Adrenal gland (tissue), 9 donors: ENCODE measurements at regions not wholly inside any gene's neighbourhood (a gene's known extent, or its start where the extent isn't known, plus 50 kb on each side); places are given as distances from the start of the nearest gene placed in this dataset.
A peak's percentile ranks its signal among the peaks of the same experiment; 100 is the strongest.

Experiments used
- DNase-seq, 7 donors: peaks; one replicate each; pipeline ENCODE4 v3.0.0-alpha.2; 2019 to 2020
- H3K27ac ChIP-seq, 5 donors: fragments of 200-600 bp; sonication (generic) in 4 of 5; 1 replicate in 3 of 5; 2 replicates in 2 of 5; pipeline versions ENCODE4 v1.5.1 to v1.8.0; 2016 to 2020; ENCODE audit warnings: mild to moderate bottlenecking in 1 of 5
- H3K27me3 ChIP-seq: fragments of 200-600 bp; 2 replicates; pipeline ENCODE4 v1.8.0; 2021
- H3K36me3 ChIP-seq, 2 donors: fragments of 200-600 bp; replicated peaks in 1 of 2; 1 replicate in 1 of 2; 2 replicates in 1 of 2; pipeline versions ENCODE4 v1.5.1 to v1.8.0; 2018 to 2022
- H3K4me1 ChIP-seq, 2 donors: fragments of 200-600 bp; replicated peaks in 1 of 2; 1 replicate in 1 of 2; 2 replicates in 1 of 2; pipeline versions ENCODE4 v1.5.1 to v1.8.0; 2018 to 2021
- H3K4me3 ChIP-seq, 4 donors: fragments of 200-600 bp; sonication (generic) in 3 of 4; one replicate each; pipeline ENCODE4 v1.5.1; 2016 to 2018
- H3K9me3 ChIP-seq, 3 donors: fragments of 200-600 bp; sonication (generic) in 1 of 3; replicated peaks in 1 of 3; 1 replicate in 2 of 3; 2 replicates in 1 of 3; pipeline versions ENCODE4 v1.5.1 to v1.8.0; 2016 to 2021
- POLR2A ChIP-seq, 2 donors: fragments of 450-650 bp; IDR thresholded peaks; one replicate each; pipeline ENCODE4 v1.6.1; 2017; ENCODE audit warnings: antibody characterized with exemption in 2 of 2, mild to moderate bottlenecking in 2 of 2, moderate library complexity in 1 of 2
- WGBS, 4 donors: extraction: QIAGEN DNeasy Blood & Tissue Kit in 2 of 4; methylation state at CpG; one replicate each; pipeline versions ENCODE4 v1.1.5 to v1.1.7; 2013 to 2017; 5-methylcytosine and 5-hydroxymethylcytosine counted together
- intact Hi-C, 2 donors: fragments of 100-400 bp; cut with DNase I; formaldehyde crosslinking; loops; one replicate each; pipeline versions ENCODE4 v1.14.1 to v1.15.0; 2022 to 2023
- TF ChIP-seq, protein P1 (sequence below), 6 experiments: fragments of 450-650 bp in 4 of 6; fragments of 200-600 bp in 2 of 6; sonication (generic) in 1 of 6; IDR thresholded peaks; 1 replicate in 5 of 6; 2 replicates in 1 of 6; pipeline versions ENCODE4 v1.5.1 to v1.8.0; 2016 to 2021; ENCODE audit warnings: antibody characterized with exemption in 6 of 6, mild to moderate bottlenecking in 2 of 6, moderate library complexity in 1 of 6
- donor health status: healthy with polysubstance abuse.
- donor health status: Bipolar disorder and iron deficiency.
- donor health status: DM: yes; HTN: yes; CAD: no.
- donor health status: DM: no; HTN: no; CAD: no.
- donor health status: DM: no; HTN: no; CAD: no.

DNA sequence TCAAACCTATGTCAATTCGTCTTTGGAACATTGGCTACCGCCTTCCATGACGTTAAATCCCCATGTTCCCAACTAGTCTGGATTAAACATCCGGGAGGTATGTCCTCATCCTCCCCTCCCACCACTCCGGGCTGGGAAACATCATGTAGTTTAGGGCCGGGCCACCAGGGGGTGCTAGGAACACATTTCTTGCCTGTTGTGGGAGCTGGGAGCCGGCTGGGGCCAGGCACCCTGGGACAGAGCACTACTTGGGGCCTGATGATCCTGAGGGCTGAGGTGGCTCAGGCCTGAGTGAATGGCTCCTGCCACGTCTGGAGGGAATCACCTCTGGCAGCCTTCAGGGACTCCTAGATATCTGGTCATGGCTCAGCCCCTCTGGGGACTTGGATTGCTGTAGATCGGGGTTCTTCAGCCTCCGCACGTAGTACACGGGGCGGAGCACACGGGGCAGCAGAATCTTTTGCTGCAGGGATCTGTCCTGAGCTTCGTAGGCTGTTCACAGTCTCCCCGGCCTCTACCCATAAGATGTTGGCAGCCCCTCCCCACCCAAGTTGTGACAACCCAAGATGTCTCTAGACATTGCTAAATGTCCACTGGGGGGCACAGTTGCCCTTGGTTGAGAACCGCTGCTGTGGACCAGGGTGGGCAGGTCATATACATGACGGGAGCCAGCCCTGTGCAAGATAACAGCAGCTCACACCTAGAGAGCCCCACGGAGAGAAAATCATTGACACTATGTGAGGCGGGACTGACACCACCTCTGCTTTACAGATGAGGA, 141.2 kb upstream of the ZNF716 start:
- H3K27ac ChIP-seq: no peak overlapping the region
- intact Hi-C loops: no loop called here
- DNase-seq: peak; percentile 21 to 72 (median 51)
- no peaks in the 10 kb centered on the region for H3K36me3 ChIP-seq
- H3K4me3 ChIP-seq: no peak overlapping the region
- H3K4me1 ChIP-seq: no peaks in the 10 kb centered on the region
- TF ChIP-seq, protein P1, sequence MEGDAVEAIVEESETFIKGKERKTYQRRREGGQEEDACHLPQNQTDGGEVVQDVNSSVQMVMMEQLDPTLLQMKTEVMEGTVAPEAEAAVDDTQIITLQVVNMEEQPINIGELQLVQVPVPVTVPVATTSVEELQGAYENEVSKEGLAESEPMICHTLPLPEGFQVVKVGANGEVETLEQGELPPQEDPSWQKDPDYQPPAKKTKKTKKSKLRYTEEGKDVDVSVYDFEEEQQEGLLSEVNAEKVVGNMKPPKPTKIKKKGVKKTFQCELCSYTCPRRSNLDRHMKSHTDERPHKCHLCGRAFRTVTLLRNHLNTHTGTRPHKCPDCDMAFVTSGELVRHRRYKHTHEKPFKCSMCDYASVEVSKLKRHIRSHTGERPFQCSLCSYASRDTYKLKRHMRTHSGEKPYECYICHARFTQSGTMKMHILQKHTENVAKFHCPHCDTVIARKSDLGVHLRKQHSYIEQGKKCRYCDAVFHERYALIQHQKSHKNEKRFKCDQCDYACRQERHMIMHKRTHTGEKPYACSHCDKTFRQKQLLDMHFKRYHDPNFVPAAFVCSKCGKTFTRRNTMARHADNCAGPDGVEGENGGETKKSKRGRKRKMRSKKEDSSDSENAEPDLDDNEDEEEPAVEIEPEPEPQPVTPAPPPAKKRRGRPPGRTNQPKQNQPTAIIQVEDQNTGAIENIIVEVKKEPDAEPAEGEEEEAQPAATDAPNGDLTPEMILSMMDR (IDR thresholded peaks at IDR 0.05): peak; percentile 30 to 59 (median 46)
- no peak for TF ChIP-seq POLR2A (IDR thresholded peaks at IDR 0.05)
- no peaks in the 10 kb centered on the region for H3K27me3 ChIP-seq
- WGBS, 4 donors: 25 to 68% (median 64%) methylated on average over 7 to 20 of the region's 20 CpGs
- H3K9me3 ChIP-seq: no peaks in the 10 kb centered on the region

DNA sequence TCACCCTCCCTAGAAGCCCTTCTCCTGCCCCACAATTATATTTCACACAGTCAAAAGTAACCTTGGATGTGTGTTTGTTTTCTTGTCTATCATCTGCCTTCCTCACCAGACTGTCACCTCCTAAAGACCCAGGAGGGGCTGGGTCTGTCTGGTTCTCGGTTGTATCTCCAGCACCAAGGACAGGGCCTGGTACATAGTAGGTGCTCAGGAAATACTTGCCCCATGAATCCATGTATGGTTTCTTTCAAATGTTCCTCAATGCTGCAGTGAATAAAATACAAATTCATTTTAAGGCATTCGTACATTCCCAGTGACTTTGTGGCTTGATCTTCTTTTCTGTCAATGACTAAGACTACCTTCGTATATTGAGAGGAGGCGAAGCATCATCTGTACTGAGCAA, 122.9 kb upstream of the ZNF716 start:
- Histone ChIP-seq H3K4me1 (no peaks in the 10 kb centered on the region), H3K4me3 (no peak overlapping the region), H3K36me3 (no peaks in the 10 kb centered on the region), H3K9me3 (no peaks in the 10 kb centered on the region), H3K27me3 (no peaks in the 10 kb centered on the region), H3K27ac (no peak overlapping the region)
- TF ChIP-seq, protein P1 (IDR thresholded peaks at IDR 0.05): no peak
- no peak for TF ChIP-seq POLR2A (IDR thresholded peaks at IDR 0.05)
- WGBS, 4 donors: 88 to 91% (median 89%) methylated on average over 4 of the region's 4 CpGs
- intact Hi-C loops: no loop called here
- DNase-seq: no peak

DNA sequence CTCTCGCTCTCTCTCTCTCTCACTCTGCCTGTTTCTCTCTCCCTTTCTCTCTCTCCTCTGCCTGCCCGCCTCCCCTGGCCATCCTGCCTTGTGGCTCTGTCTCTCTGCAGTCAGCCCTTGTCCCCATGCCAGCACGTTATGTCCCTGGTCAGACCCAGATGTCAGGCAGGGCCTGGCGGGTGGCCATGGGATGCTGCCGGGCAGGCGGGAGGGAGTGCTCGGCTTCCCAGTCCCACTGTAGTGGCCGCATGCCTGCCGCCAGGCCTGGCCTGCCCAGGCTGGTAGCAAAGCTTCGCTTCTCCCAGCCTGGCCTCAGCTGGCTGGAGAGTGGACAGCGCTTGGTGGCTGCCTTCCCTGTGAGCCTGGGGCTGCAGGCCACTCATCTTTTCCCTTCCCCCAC, 121.5 kb upstream of the ZNF716 start:
- Histone ChIP-seq H3K27me3 (no peaks in the 10 kb centered on the region), H3K27ac (peak overlapping the region in 3 of 5 donors; percentile 26 to 57 (median 32)), H3K4me3 (no peak overlapping the region), H3K4me1 (no peaks in the 10 kb centered on the region), H3K9me3 (no peaks in the 10 kb centered on the region), H3K36me3 (no peaks in the 10 kb centered on the region)
- peak; percentile 79 to 96 (median 93) for DNase-seq
- 43 to 61% (median 59%) methylated on average over 4 to 11 of the region's 11 CpGs for WGBS, 4 donors
- TF ChIP-seq, protein P1 (IDR thresholded peaks at IDR 0.05): peak in 1 of 6 experiments; percentile 15
- peak in 1 of 2 donors; percentile 37 for TF ChIP-seq POLR2A (IDR thresholded peaks at IDR 0.05)
- intact Hi-C loops: no loop called here

- Histone ChIP-seq H3K27me3 (no peaks in the 10 kb centered on the region), H3K4me1 (no peaks in the 10 kb centered on the region), H3K27ac (peak overlapping the region in 2 of 5 donors; percentile 26 to 57), H3K9me3 (no peaks in the 10 kb centered on the region), H3K36me3 (no peaks in the 10 kb centered on the region), H3K4me3 (no peak overlapping the region)
- no peak for DNase-seq
- intact Hi-C loops: no loop called here
- WGBS, 4 donors: 60 to 100% (median 70%) methylated on average over 1 to 3 of the region's 3 CpGs
- no peak for TF ChIP-seq POLR2A (IDR thresholded peaks at IDR 0.05)
- TF ChIP-seq, protein P1 (IDR thresholded peaks at IDR 0.05): no peak
These were observed 121.0 kb upstream of the ZNF716 start for GRCh38 chr7:57328963-57329362.
